HG03469 (cell line): ENCODE measurements at regions not wholly inside any gene's neighbourhood (a gene's known extent, or its start where the extent isn't known, plus 50 kb on each side); places are given as distances from the start of the nearest gene placed in this dataset.
"Not testable (repeated sequence)": the region's sequence is repeated elsewhere in the genome, so short reads cannot be mapped to it uniquely, and the experiment has no call there.

Experiments used
- ATAC-seq: cut with Tn5 transposase; IDR thresholded peaks from one replicate; pipeline ENCODE4 v1.9.1; 2021; ENCODE audit warnings: mild to moderate bottlenecking, moderate library complexity, moderate number of reproducible peaks; ENCODE audit not compliant: unreplicated experiment

- ATAC-seq: no peak
Observed at GRCh38 chr10:33102071-33102470, 144.0 kb upstream of the ITGB1 start.

GRCh38 chr10:33101392-33101787, 143.4 kb upstream of the ITGB1 start:
- no peak for ATAC-seq

- no peak for ATAC-seq
Observed at GRCh38 chr10:33100781-33101391, 142.9 kb upstream of the ITGB1 start.

- no peak for ATAC-seq
Observed at GRCh38 chr10:33099748-33100147, 141.7 kb upstream of the ITGB1 start.

GRCh38 chr10:33098951-33099663, 141.1 kb upstream of the ITGB1 start:
- no peak for ATAC-seq

- peak; percentile 74 for ATAC-seq
Observed at GRCh38 chr10:33095867-33096815, 138.1 kb upstream of the ITGB1 start.

- ATAC-seq: no peak
Observed at GRCh38 chr10:33094263-33095051, 136.4 kb upstream of the ITGB1 start.

- ATAC-seq: peak; percentile 40
Observed at GRCh38 chr10:33093362-33093761, 135.3 kb upstream of the ITGB1 start.

- no peak for ATAC-seq
Observed at GRCh38 chr10:33092596-33092995, 134.6 kb upstream of the ITGB1 start.

- no peak for ATAC-seq
Observed at GRCh38 chr10:33091201-33091600, 133.2 kb upstream of the ITGB1 start.

GRCh38 chr10:33088990-33089389, 131.0 kb upstream of the ITGB1 start:
- no peak for ATAC-seq

- no peak for ATAC-seq
Observed at GRCh38 chr10:33087922-33088321, 129.9 kb upstream of the ITGB1 start.

GRCh38 chr10:33087152-33087551, 129.1 kb upstream of the ITGB1 start:
- ATAC-seq: no peak

GRCh38 chr10:33086100-33086499, 128.1 kb upstream of the ITGB1 start:
- ATAC-seq: no peak

GRCh38 chr10:33085313-33085833, 127.3 kb upstream of the ITGB1 start:
- ATAC-seq: no peak

- no peak for ATAC-seq
Observed at GRCh38 chr10:33084453-33084852, 126.4 kb upstream of the ITGB1 start.

- ATAC-seq: no peak
Observed at GRCh38 chr10:33082373-33082895, 124.4 kb upstream of the ITGB1 start.

- not testable (repeated sequence) for ATAC-seq
Observed at GRCh38 chr10:33080467-33080866, 122.4 kb upstream of the ITGB1 start.

- no peak for ATAC-seq
Observed at GRCh38 chr10:33074443-33074842, 116.4 kb upstream of the ITGB1 start.
